ENCODE measurements at regions not wholly inside any gene's neighbourhood (a gene's known extent, or its start where the extent isn't known, plus 50 kb on each side); places are given as distances from the start of the nearest gene placed in this dataset.

GRCh38 chr10:3465406-3465891 lies 292.9 kb upstream of the PITRM1 start:
- TF ChIP-seq CTCF (IDR thresholded peaks at IDR 0.05) (no peak), EZH2 (IDR thresholded peaks at IDR 0.05; ENCODE audit: borderline replicate concordance, insufficient read depth, low read depth, low read length, poor library complexity, severe bottlenecking) (no peak)

Data from B cell (primary cell).